Glomerular endothelial cell (primary cell): ENCODE measurements at regions not wholly inside any gene's neighbourhood (a gene's known extent, or its start where the extent isn't known, plus 50 kb on each side); places are given as distances from the start of the nearest gene placed in this dataset.
"Not testable (repeated sequence)": the region's sequence is repeated elsewhere in the genome, so short reads cannot be mapped to it uniquely, and the experiment has no call there.

Experiments used
- DNase-seq: peaks from one replicate; pipeline ENCODE4 v3.0.0-alpha.2; 2011; ENCODE audit warnings: low read depth, low spot score; ENCODE audit errors: extremely low read depth

- no peak for DNase-seq
Observed at GRCh38 chrX:40996886-40997530, 88.2 kb upstream of the USP9X start.

- no peak for DNase-seq
Observed at GRCh38 chrX:40998123-40998522, 87.1 kb upstream of the USP9X start.

GRCh38 chrX:41001327-41001726, 83.9 kb upstream of the USP9X start:
- DNase-seq: no peak

- no peak for DNase-seq
Observed at GRCh38 chrX:41002026-41002425, 83.2 kb upstream of the USP9X start.

GRCh38 chrX:41003506-41004270, 81.6 kb upstream of the USP9X start:
- DNase-seq: no peak

GRCh38 chrX:41005445-41005992, 79.7 kb upstream of the USP9X start:
- DNase-seq: no peak

- peak; percentile 81 for DNase-seq
Observed at GRCh38 chrX:41009850-41010846, 75.1 kb upstream of the USP9X start.

GRCh38 chrX:41014776-41015360, 70.4 kb upstream of the USP9X start:
- no peak for DNase-seq

- DNase-seq: not testable (repeated sequence)
Observed at GRCh38 chrX:41017785-41018184, 67.5 kb upstream of the USP9X start.

- not testable (repeated sequence) for DNase-seq
Observed at GRCh38 chrX:41018391-41019040, 66.7 kb upstream of the USP9X start.

- DNase-seq: no peak
Observed at GRCh38 chrX:41019041-41019392, 66.2 kb upstream of the USP9X start.

GRCh38 chrX:41022566-41022965, 62.7 kb upstream of the USP9X start:
- DNase-seq: no peak

GRCh38 chrX:41023098-41023497, 62.1 kb upstream of the USP9X start:
- no peak for DNase-seq

GRCh38 chrX:41024335-41024734, 60.9 kb upstream of the USP9X start:
- not testable (repeated sequence) for DNase-seq

GRCh38 chrX:41024755-41025154, 60.5 kb upstream of the USP9X start:
- DNase-seq: no peak

GRCh38 chrX:41025926-41026701, 59.1 kb upstream of the USP9X start:
- DNase-seq: no peak

GRCh38 chrX:41026702-41027078, 58.6 kb upstream of the USP9X start:
- DNase-seq: no peak

GRCh38 chrX:41029332-41029731, 55.9 kb upstream of the USP9X start:
- DNase-seq: no peak

- no peak for DNase-seq
Observed at GRCh38 chrX:41031256-41031967, 53.8 kb upstream of the USP9X start.
